ENCODE measurements at regions not wholly inside any gene's neighbourhood (a gene's known extent, or its start where the extent isn't known, plus 50 kb on each side); places are given as distances from the start of the nearest gene placed in this dataset.

- H3K9me3 ChIP-seq: no peaks in the 10 kb centered on the region
- peaks cover 0 to 22% (median 11%) of the 10 kb centered on the region in 3 donors for H3K36me3 ChIP-seq
- TF ChIP-seq, protein P1, sequence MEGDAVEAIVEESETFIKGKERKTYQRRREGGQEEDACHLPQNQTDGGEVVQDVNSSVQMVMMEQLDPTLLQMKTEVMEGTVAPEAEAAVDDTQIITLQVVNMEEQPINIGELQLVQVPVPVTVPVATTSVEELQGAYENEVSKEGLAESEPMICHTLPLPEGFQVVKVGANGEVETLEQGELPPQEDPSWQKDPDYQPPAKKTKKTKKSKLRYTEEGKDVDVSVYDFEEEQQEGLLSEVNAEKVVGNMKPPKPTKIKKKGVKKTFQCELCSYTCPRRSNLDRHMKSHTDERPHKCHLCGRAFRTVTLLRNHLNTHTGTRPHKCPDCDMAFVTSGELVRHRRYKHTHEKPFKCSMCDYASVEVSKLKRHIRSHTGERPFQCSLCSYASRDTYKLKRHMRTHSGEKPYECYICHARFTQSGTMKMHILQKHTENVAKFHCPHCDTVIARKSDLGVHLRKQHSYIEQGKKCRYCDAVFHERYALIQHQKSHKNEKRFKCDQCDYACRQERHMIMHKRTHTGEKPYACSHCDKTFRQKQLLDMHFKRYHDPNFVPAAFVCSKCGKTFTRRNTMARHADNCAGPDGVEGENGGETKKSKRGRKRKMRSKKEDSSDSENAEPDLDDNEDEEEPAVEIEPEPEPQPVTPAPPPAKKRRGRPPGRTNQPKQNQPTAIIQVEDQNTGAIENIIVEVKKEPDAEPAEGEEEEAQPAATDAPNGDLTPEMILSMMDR (IDR thresholded peaks at IDR 0.05): no peak
- H3K27me3 ChIP-seq: no peaks in the 10 kb centered on the region
- H3K4me3 ChIP-seq: no peak overlapping the region
- DNase-seq: no peak
- H3K4me1 ChIP-seq: peaks cover 0 to 51% (median 25%) of the 10 kb centered on the region in 4 donors
- H3K27ac ChIP-seq: no peak overlapping the region
- intact Hi-C loops (cut with DNase I; ENCODE audit: low total_unique reads): no loop called here
Observed at GRCh38 chr7:130971297-130971696, 237.3 kb upstream of the KLF14 start.

- peaks cover 0 to 19% (median 2%) of the 10 kb centered on the region in 3 donors for H3K36me3 ChIP-seq
- TF ChIP-seq, protein P1 (IDR thresholded peaks at IDR 0.05): no peak
- H3K4me1 ChIP-seq: peaks cover 0 to 51% (median 25%) of the 10 kb centered on the region in 4 donors
- H3K27ac ChIP-seq: no peak overlapping the region
- intact Hi-C loops (cut with DNase I; ENCODE audit: low total_unique reads): no loop called here
- H3K27me3 ChIP-seq: no peaks in the 10 kb centered on the region
- H3K4me3 ChIP-seq: no peak overlapping the region
- no peak for DNase-seq
- H3K9me3 ChIP-seq: no peaks in the 10 kb centered on the region
Observed at GRCh38 chr7:130972201-130972600, 238.2 kb upstream of the KLF14 start.

- Histone ChIP-seq H3K27ac (no peak overlapping the region), H3K27me3 (no peaks in the 10 kb centered on the region), H3K36me3 (peaks cover 0 to 15% (median 0%) of the 10 kb centered on the region in 3 donors), H3K4me3 (no peak overlapping the region), H3K9me3 (no peaks in the 10 kb centered on the region), H3K4me1 (peaks cover 0 to 44% (median 27%) of the 10 kb centered on the region in 4 donors)
- intact Hi-C loops (cut with DNase I; ENCODE audit: low total_unique reads): no loop called here
- TF ChIP-seq, protein P1 (IDR thresholded peaks at IDR 0.05): no peak
- DNase-seq: no peak
Observed at GRCh38 chr7:130973637-130974036, 239.6 kb upstream of the KLF14 start.

DNA sequence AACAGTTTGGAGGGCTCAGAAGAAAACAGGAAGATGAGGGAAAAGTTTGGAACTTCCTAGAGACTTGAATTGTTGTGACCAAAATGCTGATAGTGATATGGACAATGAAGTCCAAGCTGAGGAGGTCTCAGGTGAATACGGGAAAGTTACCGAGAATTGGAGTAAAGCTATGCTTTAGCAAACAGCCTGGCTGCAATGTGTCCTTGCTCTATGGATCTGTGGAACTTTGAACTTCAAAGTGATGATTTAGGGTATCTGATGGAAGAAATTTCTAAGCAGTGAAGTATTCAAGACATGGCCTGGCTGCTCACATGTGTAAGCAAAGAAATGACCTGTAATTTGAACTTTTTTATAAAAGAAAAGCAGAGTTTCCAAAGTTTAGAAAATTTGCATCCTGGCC is 240.2 kb upstream of the KLF14 start:
- intact Hi-C loops (cut with DNase I; ENCODE audit: low total_unique reads): no loop called here
- no peak for DNase-seq
- Histone ChIP-seq H3K4me3 (no peak overlapping the region), H3K9me3 (no peaks in the 10 kb centered on the region), H3K27ac (no peak overlapping the region), H3K36me3 (peaks cover 0 to 15% (median 0%) of the 10 kb centered on the region in 3 donors), H3K4me1 (peaks cover 0 to 42% (median 22%) of the 10 kb centered on the region in 4 donors), H3K27me3 (no peaks in the 10 kb centered on the region)
- TF ChIP-seq, protein P1 (IDR thresholded peaks at IDR 0.05): no peak

DNA sequence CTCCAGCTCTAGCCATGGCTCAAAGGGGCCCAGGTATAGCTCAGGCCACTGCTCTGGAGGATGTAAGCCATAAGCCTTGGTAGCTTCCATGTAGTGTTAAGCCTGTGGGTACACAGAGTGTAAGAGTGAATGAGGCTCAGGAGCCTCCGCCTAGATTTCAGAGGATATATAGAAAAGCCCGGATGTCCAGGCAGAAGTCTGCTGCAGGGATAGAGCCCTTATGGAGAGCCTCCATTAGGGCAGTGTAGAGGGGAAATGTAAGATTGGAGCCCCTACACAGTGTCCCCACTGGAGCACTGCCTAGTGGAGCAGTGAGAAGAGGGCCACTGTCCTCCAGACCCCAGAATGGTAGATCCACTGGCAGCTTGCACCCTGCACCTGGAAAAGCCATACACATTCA is 240.8 kb upstream of the KLF14 start:
- H3K27me3 ChIP-seq: no peaks in the 10 kb centered on the region
- H3K36me3 ChIP-seq: peaks cover 0 to 15% (median 4%) of the 10 kb centered on the region in 3 donors
- no peaks in the 10 kb centered on the region for H3K9me3 ChIP-seq
- no peak overlapping the region for H3K4me3 ChIP-seq
- DNase-seq: no peak
- peaks cover 0 to 42% (median 21%) of the 10 kb centered on the region in 4 donors for H3K4me1 ChIP-seq
- TF ChIP-seq, protein P1 (IDR thresholded peaks at IDR 0.05): no peak
- H3K27ac ChIP-seq: no peak overlapping the region
- intact Hi-C loops (cut with DNase I; ENCODE audit: low total_unique reads): no loop called here

DNA sequence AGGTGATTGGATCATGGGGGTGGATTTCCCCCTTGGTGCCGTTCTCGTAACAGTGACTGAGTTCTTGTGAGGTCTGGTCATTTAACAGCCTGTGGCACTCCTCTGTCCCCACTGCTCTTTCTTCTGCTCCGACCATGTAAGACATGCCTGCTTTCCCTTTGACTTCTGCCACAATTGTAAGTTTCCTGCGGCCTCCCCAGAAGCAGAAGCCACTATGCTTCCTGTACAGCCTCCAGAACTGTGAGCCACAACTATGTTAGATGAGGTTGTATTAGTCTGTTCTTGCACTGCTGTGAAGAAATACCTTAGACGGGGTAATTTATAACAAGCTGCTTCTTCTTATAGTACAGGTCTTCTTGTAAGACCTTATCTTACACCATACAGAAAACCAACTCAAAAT is 241.7 kb upstream of the KLF14 start:
- Histone ChIP-seq H3K36me3 (peaks cover 0 to 15% (median 7%) of the 10 kb centered on the region in 3 donors), H3K4me1 (peaks cover 0 to 34% (median 14%) of the 10 kb centered on the region in 4 donors), H3K27ac (no peak overlapping the region), H3K9me3 (no peaks in the 10 kb centered on the region), H3K4me3 (no peak overlapping the region), H3K27me3 (no peaks in the 10 kb centered on the region)
- TF ChIP-seq, protein P1 (IDR thresholded peaks at IDR 0.05): no peak
- DNase-seq: no peak
- intact Hi-C loops (cut with DNase I; ENCODE audit: low total_unique reads): no loop called here
